GM12865 (cell line): ENCODE measurements at regions not wholly inside any gene's neighbourhood (a gene's known extent, or its start where the extent isn't known, plus 50 kb on each side); places are given as distances from the start of the nearest gene placed in this dataset.
A peak's percentile ranks its signal among the peaks of the same experiment; 100 is the strongest.

Source experiments
- DNase-seq: peaks from one replicate; pipeline ENCODE4 v3.0.0; 2010; ENCODE audit warnings: low read depth
- H3K4me3 ChIP-seq: 2 replicates; pipeline ENCODE4 v1.5.1; 2011; ENCODE audit warnings: mild to moderate bottlenecking, low read depth, low read length, control low read depth
- TF ChIP-seq, protein P1 (sequence below): IDR thresholded peaks from 2 replicates; pipeline ENCODE4 v1.5.1; 2011; ENCODE audit warnings: low read length, control low read depth, low read depth, inconsistent platforms; ENCODE audit not compliant: insufficient read depth; ENCODE audit errors: missing control alignments

DNA sequence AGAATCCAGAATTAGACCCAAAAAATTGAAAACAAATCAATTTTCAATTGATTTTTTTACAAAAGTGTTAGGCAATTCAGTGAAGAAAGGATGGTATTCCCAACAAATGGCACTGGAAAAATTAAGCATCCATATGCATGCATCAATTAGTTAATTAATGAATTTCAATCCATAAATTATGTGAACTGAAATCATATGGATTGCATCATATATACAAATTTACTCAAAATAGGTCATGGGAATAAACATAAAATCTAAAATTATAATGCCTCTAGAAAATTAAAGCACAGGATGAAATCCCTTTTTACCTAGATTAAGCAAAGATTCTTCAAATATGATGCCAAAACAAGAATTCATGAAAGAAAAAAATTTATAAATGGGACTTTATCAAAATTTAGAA is 213.9 kb upstream of the KLHL29 start:
- H3K4me3 ChIP-seq: no peak overlapping the region
- TF ChIP-seq, protein P1, sequence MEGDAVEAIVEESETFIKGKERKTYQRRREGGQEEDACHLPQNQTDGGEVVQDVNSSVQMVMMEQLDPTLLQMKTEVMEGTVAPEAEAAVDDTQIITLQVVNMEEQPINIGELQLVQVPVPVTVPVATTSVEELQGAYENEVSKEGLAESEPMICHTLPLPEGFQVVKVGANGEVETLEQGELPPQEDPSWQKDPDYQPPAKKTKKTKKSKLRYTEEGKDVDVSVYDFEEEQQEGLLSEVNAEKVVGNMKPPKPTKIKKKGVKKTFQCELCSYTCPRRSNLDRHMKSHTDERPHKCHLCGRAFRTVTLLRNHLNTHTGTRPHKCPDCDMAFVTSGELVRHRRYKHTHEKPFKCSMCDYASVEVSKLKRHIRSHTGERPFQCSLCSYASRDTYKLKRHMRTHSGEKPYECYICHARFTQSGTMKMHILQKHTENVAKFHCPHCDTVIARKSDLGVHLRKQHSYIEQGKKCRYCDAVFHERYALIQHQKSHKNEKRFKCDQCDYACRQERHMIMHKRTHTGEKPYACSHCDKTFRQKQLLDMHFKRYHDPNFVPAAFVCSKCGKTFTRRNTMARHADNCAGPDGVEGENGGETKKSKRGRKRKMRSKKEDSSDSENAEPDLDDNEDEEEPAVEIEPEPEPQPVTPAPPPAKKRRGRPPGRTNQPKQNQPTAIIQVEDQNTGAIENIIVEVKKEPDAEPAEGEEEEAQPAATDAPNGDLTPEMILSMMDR: no peak
- no peak for DNase-seq

DNA sequence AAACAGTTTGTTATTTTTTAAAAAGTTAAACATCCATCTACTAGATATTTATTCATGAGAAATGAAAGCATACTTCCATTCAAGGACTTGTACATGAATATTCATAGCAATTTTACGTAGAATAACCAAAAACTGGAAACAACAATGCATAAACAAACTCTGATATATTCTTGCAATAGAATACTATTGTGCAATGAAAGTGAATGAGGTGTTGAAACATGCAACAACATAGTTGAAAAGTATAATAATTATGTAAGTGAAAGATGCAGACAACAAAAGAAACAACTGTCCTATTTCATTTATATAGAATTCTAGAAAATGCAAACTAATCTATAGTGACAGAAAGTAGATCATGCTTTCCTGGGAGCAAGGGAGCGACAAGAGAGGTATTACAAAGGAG is 206.6 kb upstream of the KLHL29 start:
- TF ChIP-seq, protein P1: no peak
- no peak overlapping the region for H3K4me3 ChIP-seq
- DNase-seq: no peak

DNA sequence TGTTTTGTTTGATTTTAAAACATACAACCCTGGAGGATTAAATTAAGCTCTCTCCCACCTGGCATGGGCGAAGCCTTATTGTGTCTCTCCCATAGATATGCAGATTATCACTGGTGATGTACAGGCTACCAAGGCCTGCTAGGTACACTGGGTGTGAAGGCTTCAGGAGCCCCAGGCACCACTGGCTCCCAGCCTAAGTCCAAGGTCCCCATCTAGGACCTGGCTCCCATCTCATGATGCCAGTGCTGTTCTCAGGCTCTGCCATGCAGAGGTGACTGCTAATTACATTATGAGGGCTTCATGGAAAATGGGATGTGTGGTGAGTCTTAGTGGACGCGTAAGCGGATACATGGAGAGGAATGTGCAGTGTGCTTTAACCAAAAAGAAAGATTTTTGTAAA is 201.2 kb upstream of the KLHL29 start:
- no peak for DNase-seq
- TF ChIP-seq, protein P1: no peak
- H3K4me3 ChIP-seq: no peak overlapping the region

DNA sequence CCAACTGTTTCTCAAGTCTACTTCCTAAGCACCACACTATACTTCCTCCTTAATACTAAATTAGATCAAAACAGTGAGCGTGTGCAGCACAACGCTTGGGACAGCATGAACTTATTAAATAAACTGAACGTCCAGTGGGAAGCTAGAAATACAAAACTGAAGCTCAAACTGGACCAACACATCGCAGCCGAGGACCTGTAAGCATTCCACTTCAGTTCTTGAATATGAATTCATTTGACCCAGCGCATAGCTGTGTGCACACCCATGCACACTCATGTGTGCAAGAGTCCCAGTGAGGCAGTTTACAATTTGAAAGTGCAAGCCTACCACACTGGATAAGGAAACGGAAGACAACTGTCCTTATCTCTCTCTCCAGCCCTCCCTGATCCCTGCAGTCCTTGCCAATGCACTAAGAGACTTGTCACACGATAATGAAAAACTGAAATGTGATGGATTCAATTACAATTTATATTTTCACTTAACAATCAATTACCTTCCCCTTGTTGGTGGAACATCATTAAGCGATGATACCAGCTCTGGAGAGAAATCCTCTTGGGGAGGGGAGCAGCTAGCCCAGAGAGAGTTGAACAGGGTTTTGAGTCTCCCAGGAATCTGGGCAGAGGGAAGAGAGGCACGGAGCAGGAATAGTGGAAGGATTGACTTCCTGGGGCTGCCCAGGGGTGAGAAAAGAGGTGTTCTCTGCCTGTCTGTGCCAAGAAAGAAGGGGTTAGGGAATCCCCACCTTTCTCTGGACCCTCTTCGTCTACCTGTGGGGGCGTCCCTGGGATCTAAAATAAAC is 186.5 kb upstream of the KLHL29 start:
- no peak overlapping the region for H3K4me3 ChIP-seq
- DNase-seq: no peak
- TF ChIP-seq, protein P1: no peak

DNA sequence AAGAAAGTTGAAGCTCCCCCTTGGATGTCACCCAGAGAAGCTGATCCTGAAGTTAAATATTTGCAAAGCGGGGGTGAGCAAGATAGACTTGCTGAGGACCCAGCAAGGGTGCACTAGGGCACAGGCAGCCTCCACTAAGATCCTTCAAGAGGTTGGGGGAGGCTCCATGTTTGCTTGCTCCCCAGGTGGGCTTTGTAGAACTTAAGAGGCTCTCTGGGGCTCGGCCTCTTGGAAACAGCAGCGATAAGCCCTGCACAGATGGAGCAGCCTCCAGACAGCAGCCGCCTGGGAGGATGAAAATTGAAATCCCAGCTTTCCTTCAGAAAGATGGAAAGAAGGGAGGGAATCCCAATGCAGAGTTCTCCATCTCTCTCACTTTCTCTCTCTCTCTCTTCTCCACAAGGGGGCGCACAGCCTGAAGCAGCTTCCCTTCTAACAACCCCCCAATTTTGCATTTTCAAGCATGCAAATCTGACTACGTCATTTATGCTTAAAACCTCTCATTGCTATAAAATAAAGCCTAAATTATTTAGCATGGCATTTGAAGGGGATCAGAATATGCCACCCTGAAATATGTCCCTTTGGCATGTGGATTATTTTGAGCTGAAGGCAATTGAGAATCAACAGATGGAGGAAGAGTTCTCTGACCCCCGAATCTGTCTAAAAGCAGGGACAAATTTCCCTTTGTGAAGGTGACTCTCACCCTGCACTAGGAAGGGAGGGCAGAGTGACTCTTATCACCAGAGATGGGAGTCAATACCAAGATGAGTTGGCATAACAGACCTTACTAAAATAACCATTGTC is 185.7 kb upstream of the KLHL29 start:
- no peak overlapping the region for H3K4me3 ChIP-seq
- TF ChIP-seq, protein P1: peak; percentile 68
- peak; percentile 42 for DNase-seq

DNA sequence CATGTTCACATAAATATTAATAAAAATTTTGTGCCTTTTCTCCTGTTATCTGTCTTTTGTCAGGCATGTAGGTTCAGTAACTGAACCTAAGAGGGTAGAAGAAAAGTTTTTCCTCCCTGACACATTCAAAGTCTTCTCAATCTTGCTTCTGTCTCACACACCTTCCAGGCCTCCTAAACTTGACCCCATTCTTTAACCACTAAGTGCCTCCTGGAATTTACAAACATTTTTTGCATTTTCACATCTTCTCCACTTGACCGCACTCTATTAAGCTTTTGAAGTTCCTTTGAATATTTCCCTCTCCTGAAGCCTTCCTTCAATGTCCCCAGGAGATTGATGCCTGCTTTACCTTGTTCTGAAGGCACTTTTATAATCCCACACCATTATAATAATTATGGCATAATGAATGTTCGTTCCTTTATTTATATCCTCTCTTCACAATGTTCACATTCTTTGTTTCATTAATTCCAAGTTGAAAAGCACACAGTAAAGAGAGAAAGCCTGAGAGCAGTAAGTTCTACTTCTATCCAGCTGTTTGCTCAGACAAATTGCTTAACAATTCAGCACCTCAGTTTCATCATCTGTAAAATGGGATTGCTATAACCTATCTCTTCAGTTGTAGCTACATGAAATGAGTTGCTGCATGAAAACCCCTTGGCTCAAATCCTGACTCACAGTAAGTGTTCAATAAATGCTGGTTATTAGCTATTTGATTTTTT is 184.8 kb upstream of the KLHL29 start:
- DNase-seq: no peak
- TF ChIP-seq, protein P1: no peak
- H3K4me3 ChIP-seq: no peak overlapping the region
